SHP77 (cell line): ENCODE measurements at regions not wholly inside any gene's neighbourhood (a gene's known extent, or its start where the extent isn't known, plus 50 kb on each side); places are given as distances from the start of the nearest gene placed in this dataset.
"Not testable (repeated sequence)": the region's sequence is repeated elsewhere in the genome, so short reads cannot be mapped to it uniquely, and the experiment has no call there.

Source experiments
- DNase-seq, 2 experiments: peaks; one replicate each; lab custom pipeline; 2025; lab: John Stamatoyannopoulos, UW

DNA sequence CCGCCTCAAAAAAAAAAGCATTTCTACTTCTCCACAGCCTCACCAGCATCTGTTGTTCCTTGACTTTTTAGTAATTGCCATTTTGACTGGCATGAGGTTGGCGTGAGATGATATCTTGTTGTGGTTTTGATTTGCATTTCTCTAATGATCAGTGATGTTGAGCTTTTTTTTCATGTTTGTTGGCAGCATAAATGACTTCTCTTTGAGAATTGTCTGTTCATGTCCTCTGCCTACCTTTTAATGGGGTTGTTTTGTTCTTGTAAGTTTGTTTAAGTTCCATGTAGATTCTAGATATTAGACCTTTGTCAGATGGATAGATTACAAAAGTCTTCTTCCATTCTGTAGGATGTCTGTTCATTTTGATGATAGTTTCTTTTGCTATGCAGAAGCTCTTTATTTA is 182.9 kb downstream of the FOXG1 start:
- DNase-seq: no peak

DNA sequence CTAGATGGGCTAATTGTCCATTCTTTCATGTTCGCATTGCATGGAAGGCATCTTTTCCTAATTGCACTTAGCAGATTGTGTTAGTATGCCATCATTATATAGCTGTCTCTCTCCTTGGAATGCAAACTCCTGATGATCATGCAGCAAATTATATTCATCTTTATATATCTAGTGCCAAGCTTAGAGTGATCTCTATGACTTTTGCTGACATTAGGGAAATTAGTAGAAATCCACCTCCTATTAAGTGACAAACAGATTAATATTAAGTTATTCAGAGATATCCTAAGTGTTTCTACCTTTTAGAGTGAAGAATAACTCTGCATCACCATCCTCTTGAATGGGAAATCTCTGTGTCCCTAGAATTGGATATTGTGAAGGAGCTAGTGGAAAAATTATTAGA is 185.6 kb downstream of the FOXG1 start:
- no peak for DNase-seq

DNA sequence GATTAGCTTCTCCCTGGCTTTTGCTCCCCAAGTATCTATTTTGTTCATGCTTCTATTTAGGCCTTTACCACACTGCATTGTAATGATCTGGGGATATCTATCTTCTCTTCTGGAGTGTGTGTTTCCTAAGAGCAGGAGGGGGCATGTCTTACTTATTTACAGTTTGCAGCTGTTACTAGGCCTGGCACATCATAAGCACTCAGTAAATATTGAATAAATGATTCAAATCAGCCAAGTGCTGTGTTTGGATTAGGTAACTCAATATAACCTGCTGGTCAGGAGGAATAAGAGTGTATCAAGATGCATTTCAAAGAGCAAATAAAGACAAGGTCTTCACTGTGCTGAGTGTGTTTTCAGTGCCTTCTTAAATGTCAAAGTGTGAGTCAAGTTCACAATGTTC is 186.1 kb downstream of the FOXG1 start:
- DNase-seq: peak; percentile 84 to 90

DNA sequence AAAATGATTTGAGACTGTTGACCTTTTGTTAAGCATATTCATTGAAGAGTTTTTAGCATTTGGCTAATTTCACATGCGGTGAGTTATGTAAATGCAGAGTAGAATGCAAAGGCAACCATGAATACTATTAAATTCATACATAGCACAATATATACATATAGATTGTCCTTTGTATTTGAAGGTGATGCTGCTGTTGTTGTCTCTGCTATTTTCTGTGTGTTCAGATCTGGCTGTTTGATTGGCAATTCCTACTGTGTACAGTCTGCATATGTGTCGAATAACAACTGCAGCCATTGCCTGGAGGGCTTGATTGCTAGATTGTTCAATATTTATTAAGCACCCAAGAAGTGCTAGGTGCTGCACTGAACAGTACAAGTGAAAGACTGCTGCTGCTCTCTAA is 187.4 kb downstream of the FOXG1 start:
- no peak for DNase-seq

DNA sequence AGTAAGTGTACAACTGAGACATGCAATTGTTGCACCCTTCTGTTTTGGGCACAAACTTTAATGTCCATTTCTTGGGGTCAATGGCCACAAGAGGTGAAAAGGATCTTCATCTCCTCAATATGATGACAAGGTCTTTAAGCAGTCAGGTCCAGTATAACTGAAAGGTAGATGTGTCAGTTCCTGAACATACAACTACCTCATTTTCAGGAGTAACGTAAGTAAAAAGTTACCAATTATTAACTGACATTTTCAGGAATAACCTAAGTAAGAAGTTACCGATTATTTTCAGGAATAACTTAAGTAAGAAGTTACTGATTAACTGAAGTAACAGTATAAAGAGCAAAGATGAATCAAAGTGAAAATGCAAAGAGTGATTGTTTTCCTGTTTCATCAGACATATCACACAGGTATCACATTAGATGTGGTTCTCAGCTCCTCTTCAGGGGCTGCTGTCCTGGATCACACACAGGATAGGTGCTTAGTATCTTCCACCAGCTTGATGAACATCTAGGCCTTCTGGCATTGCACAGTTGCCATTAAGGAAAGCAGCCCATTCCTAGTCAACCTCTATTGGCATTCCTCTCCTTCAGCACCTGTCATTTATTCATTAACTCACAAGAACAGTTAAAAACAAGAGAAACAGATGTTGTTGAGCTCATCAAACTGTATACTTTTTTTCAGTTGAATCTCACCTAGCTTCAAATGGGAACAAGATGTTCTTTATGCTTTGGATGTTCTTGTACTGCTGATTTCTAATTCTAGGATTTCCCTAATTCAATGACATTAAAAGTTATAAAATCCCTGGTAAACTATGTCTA is 200.0 kb downstream of the FOXG1 start:
- no peak for DNase-seq

DNA sequence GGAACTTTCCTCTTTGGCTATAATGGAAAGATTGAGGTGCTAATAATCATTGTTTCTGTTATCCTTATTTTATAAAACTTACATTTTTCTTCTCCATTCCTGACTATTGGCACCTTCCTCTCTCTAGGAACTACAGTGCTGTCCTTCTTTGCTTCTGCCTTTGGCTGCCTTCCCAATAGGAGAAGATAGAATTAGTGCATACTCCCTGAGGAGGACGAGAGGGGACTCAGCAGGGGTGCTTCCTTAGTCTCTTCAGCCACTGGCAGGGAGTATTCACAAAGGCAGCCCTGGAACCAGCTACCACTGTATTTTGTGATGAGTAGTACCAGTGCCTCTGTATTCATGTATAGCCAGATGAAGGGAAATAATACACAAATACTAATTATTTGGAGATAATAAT is 208.5 kb downstream of the FOXG1 start:
- no peak for DNase-seq

DNA sequence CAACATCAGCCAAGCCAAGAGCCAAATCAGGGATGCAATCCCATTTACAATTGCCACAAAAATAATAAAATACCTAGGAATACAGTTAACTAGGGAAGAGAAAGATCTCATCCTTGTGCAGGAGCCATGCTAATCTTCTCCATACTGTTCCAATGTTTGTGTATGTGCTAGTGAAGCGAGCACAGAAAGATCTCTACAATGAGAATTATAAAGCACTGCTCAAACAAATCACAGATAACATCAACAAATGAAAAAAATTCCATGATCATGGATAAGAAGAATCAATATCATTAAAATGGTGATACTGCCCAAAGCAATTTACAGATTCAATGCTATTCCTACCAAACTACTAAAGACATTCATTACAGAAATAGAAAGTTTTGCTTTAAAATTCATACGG is 215.6 kb downstream of the FOXG1 start:
- no peak for DNase-seq

DNA sequence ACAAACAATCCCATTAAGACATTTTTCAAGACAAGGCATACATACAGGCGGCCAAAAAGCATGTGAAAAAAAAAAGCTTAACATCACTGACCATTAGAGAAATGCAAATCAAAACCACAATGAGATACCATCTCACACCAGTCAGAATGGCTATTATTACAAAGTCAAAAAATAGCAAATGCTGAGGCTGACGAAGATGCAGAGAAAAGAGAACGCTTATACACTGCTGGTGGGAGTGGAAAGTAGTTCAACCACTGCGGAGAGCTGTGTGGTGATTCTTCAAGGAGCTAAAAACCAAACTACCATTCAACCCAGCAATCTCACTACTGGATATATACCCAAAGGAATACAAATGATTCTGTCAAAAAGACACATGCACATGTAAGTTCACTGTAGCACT is 216.7 kb downstream of the FOXG1 start:
- no peak for DNase-seq

DNA sequence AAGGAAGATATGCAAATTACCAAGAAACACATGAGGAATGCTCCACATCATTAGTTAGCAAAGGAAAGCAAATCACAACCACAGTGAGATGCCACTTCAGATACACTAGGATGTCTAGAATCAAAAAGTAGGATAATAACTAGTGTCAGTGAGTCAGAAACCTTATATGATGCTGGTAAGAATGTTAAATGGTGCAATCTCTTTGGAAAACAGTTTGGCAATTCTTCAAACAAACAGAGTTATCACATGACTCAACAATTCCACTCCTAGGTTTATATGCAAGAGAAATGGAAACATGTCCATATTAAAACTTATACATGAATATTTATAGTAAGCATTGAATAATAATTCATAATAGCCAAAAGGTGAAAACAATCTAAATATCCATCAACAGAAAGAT is 220.9 kb downstream of the FOXG1 start:
- DNase-seq: no peak

DNA sequence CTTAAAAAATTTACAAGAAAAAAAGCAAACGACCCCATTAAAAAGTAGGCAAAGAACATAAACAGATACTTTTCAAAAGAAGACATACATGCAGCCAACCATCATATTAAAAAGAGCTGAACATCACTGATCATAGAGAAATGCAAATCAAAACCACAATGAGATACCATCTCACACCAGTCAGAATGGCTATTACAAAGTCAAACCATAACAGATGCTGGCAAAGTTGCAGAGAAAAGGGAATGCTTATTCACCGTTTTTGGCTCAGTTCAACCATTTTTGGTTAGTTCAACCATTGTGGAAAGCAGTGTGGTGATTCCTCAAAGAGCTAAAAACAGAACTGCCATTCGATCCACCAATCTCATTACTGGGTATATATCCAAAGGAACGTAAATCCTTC is 230.6 kb downstream of the FOXG1 start:
- DNase-seq: not testable (repeated sequence)

DNA sequence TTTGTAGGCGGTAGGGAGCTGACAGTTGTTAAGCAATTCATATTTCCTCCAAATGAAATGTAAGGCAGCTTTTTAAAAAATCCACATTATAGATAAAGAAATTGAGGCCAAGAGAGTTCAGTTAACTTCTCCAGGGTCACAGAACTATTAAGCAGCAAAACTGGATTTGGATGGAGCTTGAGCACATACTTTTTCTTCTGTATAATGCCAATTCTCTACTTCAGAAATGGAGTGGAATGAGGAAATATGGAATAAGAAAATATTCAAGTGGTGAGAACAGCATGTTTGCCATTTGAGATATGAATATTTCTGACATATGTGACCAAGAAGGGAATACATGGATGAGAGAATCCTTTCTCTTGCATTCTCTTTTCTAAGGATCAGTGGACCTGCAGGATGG is 233.1 kb downstream of the FOXG1 start:
- DNase-seq: no peak

DNA sequence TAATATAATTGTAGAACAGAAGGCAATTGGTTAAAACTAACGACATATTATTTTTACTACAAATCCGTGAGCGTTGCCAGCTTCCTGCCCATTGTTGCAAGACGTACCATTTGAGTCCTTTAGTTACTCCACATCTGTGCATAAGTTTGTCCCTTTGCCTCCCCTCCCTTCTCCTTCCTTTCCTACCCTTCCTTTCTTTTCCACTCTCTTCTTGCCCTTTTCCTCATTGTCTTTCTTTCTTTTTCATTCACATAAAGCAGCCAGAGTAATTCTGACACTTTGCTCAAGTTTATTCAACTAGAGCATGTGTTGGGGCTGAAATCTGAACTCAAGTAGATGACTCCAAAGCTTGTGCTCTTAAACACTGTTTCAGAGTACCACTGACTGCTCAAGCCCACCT is 239.1 kb downstream of the FOXG1 start:
- no peak for DNase-seq

DNA sequence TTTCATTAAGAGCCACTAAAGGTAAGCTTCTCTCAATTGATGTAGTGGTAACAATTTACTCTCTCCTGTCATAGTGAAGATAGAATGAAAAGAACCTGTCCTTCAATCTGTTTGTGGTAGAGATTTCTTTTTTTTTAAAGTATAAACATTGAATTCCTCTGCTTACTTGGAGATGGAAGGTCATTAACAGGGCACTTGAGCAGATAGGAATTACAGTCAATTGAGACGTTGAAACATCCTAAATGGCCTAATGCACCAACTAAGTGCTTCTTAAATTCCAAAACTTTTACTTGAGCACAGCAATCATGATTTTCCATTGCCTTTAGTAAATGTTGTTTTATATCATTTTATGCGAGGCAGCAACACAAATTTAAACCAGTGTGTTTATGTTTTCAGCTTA is 241.4 kb downstream of the FOXG1 start:
- DNase-seq: no peak

DNA sequence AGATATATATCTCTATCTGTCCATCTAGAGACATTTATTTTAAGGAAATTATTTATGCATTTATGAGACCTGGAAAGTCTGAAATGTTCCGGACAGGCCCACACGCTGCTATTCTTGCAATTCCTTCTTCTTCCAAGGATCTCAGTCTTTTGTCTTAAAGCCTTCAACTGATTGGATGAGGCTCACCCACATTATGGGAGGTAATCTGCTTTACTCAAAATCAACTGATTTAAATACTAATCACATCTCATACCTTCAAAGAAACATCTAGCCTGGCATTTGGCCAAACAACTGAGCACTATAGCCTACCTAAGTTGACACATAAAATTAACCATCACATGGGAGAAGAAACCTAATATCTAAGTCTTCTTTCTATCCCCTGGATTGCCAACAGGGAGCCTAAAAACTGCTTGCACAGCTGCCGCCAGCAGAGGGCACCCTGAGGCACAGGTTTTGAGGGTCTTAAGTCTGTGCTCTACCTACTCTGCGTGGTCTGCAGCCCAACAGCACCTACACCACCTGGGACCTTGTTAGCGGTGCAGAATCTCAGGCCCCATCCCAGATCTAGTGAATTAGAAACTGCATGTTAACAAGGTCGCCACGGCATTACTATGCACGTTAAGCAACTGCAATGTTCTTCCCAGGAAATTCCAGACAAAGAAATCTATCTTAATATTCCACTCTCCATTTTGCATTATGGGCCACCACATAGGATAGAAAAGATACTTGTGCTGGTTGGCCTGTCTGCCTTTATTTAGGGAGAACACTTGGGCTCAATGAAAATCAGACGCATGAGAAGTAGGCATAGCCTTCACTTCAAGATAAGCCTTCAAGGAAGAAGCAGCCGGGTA is 249.7 kb downstream of the FOXG1 start:
- DNase-seq: peak; percentile 48 to 58

DNA sequence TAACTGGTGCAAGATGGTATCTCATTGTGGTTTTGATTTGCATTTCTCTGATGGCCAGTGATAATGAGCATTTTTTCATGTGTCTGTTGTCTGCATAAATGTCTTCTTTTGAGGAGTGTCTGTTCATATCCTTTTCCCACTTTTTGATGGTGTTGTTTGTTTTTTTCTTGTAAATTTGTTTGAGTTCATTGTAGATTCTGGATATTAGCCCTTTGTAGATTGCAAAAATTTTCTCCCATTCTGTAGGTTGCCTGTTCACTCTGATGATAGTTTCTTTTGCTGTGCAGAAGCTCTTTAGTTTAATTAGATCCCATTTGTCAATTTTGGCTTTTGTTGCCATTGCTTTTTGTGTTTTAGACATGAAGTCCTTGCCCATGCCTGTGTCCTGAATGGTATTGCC is 256.9 kb downstream of the FOXG1 start:
- DNase-seq: not testable (repeated sequence)

DNA sequence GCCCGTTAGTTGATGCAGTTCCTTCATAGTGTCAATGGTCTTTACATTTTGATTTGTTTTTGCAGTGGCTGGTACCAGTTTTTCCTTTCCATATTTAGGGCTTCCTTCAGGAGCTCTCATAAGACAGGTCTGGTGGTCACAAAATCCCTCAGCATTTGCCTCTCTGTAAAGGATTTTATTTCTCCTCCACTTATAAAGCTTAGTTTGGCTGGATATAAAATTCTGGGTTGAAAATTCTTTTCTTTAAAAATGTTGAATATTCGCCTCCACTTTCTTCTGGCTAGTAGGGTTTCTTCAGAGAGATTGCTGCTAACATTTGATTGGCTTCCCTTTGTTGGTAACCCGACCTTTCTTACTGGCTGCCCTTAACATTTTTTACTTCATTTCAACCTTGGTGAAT is 260.9 kb downstream of the FOXG1 start:
- DNase-seq: not testable (repeated sequence)

DNA sequence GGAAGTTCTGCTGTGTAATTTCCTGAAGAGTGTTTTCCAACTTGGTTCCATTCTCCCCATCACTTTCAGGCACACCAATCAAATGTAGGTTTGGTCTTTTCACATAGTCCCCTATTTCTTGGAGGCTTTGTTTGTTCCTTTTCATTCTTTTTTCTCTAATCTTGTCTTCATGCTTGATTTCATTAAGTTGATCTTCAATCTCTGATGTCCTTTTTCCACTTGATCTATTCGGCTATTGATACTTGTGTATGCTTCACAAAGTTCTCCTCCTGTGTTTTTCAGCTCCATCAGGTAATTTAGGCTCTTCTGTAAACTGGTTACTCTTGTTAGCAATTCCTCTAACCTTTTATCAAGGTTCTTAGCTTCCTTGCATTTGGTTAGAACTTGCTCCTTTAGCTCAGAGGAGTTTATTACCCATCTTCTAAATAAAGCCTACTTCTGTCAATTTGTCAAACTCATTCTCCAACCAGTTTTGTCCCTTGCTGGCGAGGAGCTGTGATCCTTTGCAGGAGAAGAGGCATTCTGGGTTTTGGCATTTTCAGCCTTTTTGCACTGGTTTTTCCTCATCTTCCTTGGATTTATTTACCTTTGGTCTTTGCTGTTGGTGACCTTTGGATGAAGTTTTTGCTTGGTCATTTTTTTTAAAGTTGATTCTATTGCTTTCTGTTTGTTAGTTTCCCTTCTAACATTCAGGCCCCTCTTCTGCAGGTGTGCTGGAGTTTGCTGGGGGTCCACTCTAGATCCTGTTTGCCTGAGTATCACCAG is 261.5 kb downstream of the FOXG1 start:
- not testable (repeated sequence) for DNase-seq

DNA sequence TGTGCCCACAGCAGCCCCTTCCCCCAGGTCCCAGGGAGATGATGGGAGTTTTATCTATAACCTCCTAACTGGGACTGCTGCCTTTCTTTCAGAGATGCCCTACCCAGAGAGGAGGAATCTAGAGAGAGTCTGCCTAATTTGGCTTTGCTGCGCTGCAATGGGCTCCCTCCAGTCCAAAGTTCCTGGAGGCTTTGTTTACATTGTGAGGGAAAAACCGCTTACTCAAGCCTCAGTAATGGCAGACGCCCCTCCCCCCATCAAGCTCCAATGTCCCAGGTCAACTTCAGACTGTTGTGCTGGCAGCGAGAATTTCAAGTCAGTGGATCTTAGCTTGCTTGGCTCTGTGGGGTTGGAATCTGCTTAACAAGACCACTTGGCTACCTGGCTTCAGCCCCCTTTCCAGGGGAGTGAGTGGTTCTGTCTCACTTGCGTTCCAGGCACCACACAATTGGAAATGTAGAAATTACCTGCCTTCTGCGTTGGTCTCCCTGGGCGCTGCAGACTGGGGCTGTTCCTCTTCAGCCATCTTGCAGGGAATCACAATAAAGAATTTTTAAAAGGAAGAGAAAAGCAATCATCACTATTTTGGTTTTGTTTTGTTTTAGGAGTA is 262.5 kb downstream of the FOXG1 start:
- no peak for DNase-seq

DNA sequence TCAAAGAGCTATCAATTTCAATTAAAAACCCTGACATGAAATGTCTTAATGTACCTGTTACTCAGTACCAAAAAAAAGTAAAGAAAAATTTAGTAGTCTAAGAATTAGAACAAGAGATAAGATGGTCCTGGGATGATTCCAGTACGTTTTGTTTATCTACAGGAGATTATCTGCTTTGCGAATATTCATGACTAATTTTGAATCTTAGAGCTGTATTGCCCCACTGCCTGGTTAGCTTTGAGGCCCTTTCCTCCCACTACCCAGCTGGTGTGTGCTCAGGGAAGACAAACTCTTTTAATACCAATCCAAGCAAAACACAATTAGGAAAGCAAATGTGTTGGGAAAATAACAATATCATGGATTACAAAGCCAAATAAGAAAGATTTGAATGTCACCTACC is 263.5 kb downstream of the FOXG1 start:
- no peak for DNase-seq

DNA sequence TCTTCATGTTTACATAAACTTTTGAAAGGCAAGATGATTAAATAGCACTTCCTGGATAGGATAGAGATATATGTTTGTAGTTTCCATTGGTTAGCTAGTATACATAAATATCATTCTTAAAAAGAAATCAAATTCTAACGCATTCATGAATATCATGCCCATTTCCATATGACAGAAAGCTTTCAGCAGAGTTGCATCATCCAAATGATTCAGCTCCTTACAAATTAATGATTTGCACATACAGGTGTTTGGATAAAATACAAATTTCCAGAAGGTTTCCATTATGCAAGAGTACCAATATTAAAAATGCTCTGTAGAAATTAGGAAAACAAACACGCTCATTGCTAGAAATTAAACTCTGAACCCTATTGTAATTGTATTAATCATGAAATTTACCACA is 264.4 kb downstream of the FOXG1 start:
- DNase-seq: no peak

DNA sequence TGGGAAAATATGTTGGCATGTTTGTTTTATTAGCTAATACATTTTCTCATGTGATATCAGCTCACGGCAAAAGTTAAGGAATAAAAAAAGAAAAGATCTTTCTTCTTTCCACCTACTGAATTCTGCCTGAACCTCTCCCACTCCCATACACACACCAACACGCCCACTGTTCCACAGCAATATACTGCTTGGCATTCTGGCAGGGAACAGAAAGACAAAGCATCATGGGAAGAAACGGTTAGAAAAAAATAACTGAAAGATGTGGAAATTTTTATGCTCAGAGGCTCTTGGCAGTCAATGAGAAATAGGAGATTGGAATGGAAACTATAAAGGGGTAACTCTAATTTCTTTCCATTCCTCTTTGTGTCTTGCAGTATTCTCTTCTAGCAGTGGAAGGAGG is 268.5 kb downstream of the FOXG1 start:
- no peak for DNase-seq

DNA sequence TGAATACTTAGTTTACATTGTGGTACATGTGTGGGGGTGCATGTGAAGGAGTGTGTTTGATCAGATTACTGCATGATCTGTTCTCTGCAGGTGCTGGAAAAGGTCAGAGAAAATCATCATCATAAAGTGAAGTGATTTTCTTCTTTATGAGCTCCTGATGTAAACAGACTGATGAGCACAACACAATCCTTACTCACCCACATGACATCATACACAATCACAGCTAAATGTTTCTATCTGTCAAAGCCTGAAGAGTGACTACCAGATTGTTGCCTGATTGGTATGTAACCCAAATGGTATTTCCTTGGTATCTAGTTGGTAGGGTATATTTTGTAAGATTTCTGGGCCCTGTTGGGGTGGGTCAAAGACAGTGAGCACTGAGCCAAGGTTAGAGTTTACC is 270.8 kb downstream of the FOXG1 start:
- DNase-seq: peak; percentile 81 to 82
